Tibial nerve (tissue), 4 donors: ENCODE measurements at regions not wholly inside any gene's neighbourhood (a gene's known extent, or its start where the extent isn't known, plus 50 kb on each side); places are given as distances from the start of the nearest gene placed in this dataset.

ENCODE experiments used
- DNase-seq, 2 donors: peaks; one replicate each; pipeline ENCODE4 v3.0.0-alpha.2; 2019; ENCODE audit warnings: low spot score in 2 of 2
- H3K27ac ChIP-seq, 4 donors: fragments of 200-600 bp; sonication (generic) in 3 of 4; one replicate each; pipeline ENCODE4 v1.5.1; 2017 to 2019; ENCODE audit warnings: mild to moderate bottlenecking in 1 of 4
- H3K27me3 ChIP-seq, 2 donors: fragments of 200-600 bp; sonication (generic) in 1 of 2; one replicate each; pipeline versions ENCODE4 v1.5.1 to v1.6.0; 2017 to 2019
- H3K36me3 ChIP-seq, 3 donors: fragments of 200-600 bp; sonication (generic); one replicate each; pipeline ENCODE4 v1.5.1; 2018 to 2019
- H3K4me1 ChIP-seq, 4 donors: fragments of 200-600 bp; sonication (generic) in 3 of 4; one replicate each; pipeline ENCODE4 v1.5.1; 2017 to 2019
- H3K4me3 ChIP-seq, 4 donors: fragments of 200-600 bp; sonication (generic) in 3 of 4; one replicate each; pipeline ENCODE4 v1.5.1; 2017 to 2019; ENCODE audit warnings: mild to moderate bottlenecking in 1 of 4, moderate library complexity in 1 of 4
- H3K9me3 ChIP-seq, 4 donors: fragments of 200-600 bp; sonication (generic) in 3 of 4; one replicate each; pipeline ENCODE4 v1.5.1; 2017 to 2019
- CTCF ChIP-seq, 5 experiments: fragments of 200-600 bp in 3 of 5; fragments of 450-650 bp in 2 of 5; sonication (generic) in 3 of 5; IDR thresholded peaks; one replicate each; pipeline ENCODE4 v1.5.1; 2016 to 2019; ENCODE audit warnings: antibody characterized with exemption in 5 of 5, mild to moderate bottlenecking in 3 of 5, moderate library complexity in 2 of 5
- EP300 ChIP-seq, 2 donors: sonication (generic); formaldehyde crosslinking; IDR thresholded peaks; one replicate each; pipeline ENCODE4 v1.6.1; 2017; ENCODE audit warnings: antibody characterized with exemption in 2 of 2, mild to moderate bottlenecking in 1 of 2
- POLR2A ChIP-seq, 2 donors: fragments of 450-650 bp; IDR thresholded peaks; one replicate each; pipeline ENCODE4 v1.6.1; 2017; ENCODE audit warnings: antibody characterized with exemption in 2 of 2, mild to moderate bottlenecking in 2 of 2, moderate library complexity in 2 of 2
- WGBS, 2 donors: methylation state at CpG; one replicate each; pipeline ENCODE4 v1.1.5; 2018; 5-methylcytosine and 5-hydroxymethylcytosine counted together

GRCh38 chrX:2134782-2135181 lies 366.0 kb downstream of the DHRSX start:
- Histone ChIP-seq H3K4me1 (no peaks in the 10 kb centered on the region), H3K4me3 (no peak overlapping the region), H3K36me3 (no peaks in the 10 kb centered on the region), H3K27me3 (no peaks in the 10 kb centered on the region), H3K9me3 (peaks cover 0 to 5% (median 0%) of the 10 kb centered on the region in 4 donors), H3K27ac (no peak overlapping the region)
- TF ChIP-seq POLR2A (IDR thresholded peaks at IDR 0.05) (no peak), EP300 (IDR thresholded peaks at IDR 0.05) (no peak), CTCF (IDR thresholded peaks at IDR 0.05) (no peak)
- no peak for DNase-seq
- WGBS, 2 donors: 29 to 40% methylated on average over 1 of the region's 1 CpG
